NCI-H1417 (cell line): ENCODE measurements at regions not wholly inside any gene's neighbourhood (a gene's known extent, or its start where the extent isn't known, plus 50 kb on each side); places are given as distances from the start of the nearest gene placed in this dataset.
"Not testable (repeated sequence)": the region's sequence is repeated elsewhere in the genome, so short reads cannot be mapped to it uniquely, and the experiment has no call there.

Experiments
- DNase-seq, 3 experiments: peaks; one replicate each; lab custom pipeline; 2025; lab: John Stamatoyannopoulos, UW

DNA sequence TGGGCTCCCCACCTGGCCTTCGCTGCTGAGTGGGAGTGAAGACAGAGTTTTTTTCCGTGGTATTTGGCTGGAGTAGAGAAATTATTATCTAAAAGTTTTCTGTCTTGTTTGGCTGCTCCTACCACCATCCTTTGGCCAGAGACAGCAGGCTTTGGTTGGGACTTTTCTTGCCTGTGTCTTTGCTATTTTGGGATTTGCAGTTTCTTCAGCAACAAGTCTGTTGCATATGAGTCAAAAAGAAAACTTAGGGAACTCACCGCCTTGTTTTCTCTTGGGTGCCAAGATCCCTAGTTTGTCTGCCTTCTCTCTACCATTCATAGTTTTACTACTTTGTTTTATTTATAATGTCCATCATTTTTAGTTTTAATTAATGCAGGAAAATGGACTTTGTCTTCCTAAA lies 683.8 kb downstream of the DOK5 start:
- no peak for DNase-seq

DNA sequence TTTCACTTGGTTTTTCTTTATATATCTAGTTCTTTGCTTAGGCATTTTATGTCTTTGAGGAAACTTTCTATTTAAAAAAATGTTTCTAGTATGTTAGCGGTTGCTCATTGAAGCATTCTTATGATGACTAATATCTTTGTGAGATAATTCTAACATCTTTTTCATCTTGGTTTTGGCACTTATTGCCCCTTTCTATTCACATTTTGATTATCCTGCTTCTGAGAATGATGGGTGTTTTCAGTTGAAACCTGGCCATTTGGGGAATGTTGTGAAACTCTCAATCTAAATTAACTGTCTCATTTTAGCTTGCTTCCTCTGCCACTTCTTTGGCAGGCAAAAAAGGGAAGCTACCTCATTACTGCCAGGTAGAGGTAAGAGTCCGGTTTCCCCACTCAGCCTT lies 683.1 kb downstream of the DOK5 start:
- DNase-seq: no peak

DNA sequence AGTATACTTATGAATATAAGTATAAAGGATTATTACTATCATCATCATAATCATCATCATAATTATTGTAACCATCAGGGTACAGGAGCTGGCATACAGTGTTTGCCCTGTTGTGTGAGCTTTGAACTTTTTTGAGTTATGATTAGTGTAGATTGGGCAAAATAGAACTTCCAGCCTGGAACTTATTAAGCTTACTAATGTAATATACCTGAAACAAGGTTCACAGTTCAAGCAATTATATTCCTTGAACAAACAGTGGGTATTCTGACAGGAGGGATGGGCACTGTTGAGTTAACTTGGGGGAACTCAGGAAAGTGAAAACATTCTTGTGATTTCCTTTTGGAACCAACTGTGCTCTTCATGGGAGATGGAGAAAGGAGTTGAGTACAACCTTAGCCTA lies 680.0 kb downstream of the DOK5 start:
- no peak for DNase-seq

DNA sequence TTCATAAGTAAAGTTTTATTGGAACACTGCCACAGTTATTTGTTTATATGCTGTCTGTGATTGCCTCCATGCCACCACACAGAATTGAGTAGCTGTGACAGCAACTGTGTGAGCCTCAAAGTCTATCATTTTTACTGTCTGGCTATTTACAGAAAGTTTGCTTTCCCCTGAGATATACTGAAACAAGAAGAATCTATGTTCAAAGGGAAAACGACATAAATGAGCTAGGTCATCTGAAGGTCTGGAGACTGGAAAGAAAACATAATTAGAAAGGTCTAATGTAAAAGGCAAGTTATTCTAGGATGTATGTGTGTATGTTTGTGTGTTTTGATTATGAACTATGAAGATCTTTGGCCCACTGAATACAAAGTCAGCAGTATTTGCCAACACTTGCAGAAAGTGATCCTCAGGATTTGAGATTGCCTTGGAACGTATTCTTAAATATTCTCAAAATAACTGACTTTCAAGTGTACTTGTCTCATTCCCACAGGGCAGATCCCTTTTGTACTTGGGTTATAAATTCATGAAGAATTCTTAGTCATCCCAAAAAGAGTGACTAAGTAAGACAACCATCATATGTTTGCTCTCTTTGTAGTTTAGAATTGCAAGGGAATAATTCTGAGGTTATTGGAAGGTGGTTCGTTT lies 677.7 kb downstream of the DOK5 start:
- no peak for DNase-seq

DNA sequence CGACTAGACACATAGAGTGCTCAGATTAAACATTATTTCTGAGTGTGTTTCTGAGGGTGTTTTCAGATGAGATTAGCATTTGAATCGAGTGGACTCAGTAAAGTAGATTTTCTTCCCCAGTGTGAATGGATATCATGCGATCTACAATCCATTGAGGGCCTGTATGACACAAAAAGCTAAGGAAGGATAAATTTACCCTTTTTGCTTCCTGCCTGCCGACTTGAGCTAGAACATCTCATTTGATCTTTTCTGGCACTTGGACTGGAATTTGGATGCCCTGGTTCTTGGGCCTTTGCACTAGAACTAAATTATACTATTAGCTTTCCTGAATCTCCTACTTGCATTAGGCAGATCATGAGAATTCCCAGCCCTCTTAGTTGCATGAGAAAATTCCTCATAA lies 675.8 kb downstream of the DOK5 start:
- no peak for DNase-seq

DNA sequence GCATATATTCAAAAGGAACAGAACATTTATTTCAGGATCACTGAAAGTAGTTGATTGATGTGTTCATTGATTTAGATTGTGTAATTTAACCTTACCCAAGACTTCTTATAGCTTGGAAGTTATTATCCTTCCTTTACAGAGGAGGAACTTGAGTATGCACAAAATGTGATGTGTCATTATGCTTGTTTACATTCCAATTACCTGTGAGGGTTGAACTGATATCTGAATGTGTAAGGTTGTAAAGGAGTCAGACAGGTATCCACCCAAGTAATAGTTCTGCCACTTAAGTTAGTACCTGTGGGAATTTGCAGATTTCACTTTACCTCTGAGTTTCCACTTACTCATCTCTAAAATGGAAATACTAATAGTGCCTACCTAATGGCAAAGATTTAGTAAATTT lies 668.2 kb downstream of the DOK5 start:
- peak in 1 of 3 experiments; percentile 25 for DNase-seq

DNA sequence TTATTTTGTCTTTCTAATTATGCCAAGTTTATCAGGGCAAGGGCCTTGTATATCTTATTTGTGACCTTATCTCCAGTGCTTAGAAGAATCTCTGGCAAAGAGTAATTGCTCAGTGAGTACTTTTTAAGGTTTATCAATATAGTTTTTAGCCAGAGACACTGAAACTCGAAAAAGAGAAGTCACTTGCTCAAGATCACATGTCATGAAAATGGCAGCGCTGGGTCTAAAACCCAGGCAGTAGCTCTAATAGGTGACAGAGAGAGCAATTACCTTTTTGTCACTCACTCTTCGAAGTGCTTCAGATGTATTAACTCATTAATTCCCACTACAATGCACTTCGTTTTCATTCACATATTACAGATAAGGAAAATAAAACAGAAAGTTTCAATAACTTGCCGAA lies 667.5 kb downstream of the DOK5 start:
- DNase-seq: no peak

DNA sequence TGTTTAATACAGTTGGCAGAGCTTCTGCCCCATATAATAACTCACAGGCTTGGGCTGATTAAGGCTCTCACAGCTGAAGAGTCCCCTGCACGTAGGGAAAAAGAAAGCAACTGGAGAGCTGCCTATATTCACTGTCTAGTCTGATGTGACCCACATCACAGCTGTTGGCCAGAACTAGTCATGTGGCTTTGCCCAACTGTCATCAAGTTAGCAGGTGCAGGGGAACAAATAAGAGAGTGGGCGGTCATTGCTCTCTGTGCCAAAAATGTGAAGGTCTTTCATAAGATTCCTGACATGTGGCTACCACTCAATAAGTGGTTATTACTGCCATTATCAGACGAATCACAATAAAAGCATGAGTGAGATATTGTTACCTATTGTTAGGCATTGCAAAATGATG lies 665.2 kb downstream of the DOK5 start:
- peak; percentile 14 to 92 (median 62) for DNase-seq

DNA sequence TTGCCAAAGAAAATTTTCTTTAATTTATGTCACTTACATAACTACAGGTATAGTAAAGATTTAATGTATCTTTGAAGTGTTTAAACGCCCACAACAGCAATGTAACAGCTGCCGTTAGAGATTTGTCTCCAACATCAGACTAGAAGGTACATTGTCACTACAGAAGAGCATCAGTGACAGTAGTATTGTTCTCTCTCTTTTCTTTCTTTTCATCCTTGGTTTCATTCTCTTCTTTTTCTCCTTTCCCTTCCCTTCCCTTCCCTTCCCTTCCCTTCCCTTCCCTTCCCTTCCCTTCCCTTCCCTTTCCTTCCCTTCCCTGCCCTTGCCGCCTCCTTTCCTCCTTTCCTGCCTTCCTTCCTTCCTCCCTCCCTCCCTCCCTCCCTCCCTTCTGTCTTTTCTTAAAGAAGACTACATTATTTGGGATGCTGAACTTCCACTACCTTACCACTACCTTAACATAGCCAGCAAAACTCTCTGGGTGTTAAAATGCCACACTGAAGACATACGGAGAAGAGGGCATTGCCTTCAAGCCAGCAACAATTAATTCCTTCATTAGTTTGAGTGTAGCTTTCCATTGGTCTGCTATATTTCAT lies 663.9 kb downstream of the DOK5 start:
- no peak for DNase-seq

DNA sequence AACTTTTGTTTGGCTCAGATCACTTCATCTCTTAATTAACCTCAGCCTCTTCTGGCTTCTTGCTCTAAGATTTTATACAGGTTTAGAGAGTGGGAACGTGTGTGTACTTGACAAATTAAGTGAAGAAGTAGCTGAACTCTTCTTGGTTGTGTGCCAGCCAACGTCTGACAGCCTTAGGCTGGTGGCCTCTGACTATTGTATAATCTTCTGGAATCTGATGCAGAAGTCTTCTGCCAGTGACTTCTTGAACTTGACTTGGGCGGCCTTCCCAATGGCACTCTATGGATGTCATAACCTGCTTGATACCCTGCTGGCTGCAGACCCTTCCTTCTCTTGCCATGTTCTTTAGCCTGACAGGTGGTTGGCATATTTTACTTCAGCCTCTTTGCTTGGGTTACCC lies 660.5 kb downstream of the DOK5 start:
- no peak for DNase-seq

DNA sequence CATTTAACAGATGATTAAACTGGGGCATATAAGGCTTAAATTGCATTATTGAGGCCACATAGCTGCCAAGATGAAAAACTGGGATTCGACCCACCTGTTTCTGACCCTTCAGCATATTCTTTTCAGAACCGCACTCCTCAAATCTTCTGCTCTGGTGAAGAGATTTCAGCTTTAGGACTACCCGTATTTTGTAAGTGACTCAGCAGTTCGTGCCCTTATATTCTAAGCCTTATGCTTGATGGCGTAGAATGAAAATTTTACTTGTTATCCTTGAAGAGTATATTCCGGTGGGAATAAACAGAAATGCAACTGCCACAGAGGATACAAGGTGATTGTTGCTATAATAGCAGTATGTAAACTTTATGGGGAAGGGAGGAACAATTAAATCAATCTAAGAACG lies 657.1 kb downstream of the DOK5 start:
- DNase-seq: no peak

DNA sequence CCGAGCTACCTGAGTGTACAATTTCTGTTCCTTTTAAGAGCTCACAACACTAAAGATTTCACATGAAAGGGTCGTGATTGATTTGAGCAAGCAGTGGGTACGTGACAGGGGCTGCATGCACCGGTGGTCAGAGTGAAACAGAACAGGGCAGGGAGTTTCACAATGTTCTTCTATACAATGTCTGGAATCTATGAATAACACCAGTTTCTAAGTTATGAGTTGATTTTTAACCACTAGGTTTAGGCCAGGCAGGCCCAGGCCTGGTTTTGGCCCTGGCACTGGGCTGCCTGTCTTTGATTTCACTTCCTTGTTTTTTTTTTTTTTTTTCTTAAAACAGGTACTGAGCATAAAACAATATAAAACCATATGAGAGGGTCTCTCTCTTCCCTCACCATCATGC lies 642.2 kb downstream of the DOK5 start:
- not testable (repeated sequence) for DNase-seq

DNA sequence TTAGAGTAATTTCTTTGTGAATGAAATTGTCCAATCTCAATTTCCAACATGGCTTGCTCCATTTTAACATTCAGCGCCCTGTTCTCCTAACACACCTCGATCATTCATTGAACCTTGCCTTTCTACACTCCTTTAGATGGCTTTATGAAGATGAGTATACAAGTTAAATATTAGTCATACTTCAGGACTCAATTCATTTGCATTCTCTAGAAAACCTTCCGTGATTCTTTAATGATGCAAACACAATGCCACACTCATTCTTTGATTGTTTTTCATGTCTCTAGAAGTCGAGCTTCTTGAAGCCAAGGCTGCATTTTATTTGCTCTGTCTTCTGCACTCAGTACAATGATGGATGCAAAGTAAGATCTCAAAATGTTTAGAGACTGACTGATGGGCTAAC lies 641.2 kb downstream of the DOK5 start:
- DNase-seq: no peak

DNA sequence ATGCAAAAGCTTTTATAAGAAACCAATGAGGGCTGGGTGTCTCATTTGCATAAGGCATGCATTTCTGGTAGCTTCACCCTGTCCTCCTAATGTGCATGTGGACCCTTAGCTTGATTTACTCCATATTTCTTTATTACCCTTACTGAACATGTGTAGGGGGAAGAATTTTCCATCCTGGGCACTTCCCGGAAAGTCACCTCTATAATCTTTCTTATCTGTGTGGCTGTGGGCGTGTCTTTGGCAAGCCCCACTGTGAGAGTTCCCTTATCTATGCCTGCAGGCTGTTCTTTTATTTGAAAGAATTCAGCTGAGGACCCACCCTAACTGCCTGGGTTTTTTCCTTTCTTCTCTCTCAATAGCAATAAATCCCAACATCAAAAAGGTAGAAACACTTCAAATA lies 627.8 kb downstream of the DOK5 start:
- no peak for DNase-seq

DNA sequence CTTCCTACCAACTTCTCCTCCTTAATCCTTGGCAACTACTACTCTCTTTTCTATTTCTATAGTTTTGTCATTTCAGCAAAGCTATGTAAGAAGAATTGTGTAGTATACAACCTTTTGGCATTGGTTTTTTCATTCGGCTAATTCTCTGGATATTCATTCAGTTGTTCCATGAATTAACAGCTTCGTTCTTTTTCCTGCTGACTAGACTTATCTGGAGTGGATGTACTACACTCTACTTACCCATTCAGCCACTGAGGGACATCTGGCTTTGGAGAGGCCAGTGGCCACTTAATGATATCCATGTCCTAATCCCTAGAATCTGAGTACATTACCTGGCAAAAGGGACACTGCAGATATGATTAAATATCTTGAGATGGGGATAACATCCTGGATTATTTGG lies 623.9 kb downstream of the DOK5 start:
- DNase-seq: no peak

DNA sequence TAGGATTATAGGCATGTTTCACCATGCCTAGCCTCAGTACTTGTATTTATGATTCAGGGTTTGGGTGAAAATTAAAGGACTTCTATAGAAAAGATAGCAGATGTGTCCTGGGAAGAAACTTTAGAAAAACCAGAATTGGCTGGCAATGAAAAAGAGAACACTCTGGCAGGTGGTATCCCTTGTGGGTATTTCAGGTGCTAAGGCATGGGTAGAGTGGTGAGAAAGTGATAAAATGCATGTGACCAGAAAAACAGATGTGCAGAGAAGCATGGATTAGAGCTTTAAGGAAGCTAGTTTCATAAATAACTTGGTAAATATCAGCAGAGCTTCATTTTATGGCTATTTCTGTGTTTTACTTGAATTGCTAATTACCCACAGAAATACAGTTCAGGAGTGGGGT lies 622.2 kb downstream of the DOK5 start:
- DNase-seq: no peak

DNA sequence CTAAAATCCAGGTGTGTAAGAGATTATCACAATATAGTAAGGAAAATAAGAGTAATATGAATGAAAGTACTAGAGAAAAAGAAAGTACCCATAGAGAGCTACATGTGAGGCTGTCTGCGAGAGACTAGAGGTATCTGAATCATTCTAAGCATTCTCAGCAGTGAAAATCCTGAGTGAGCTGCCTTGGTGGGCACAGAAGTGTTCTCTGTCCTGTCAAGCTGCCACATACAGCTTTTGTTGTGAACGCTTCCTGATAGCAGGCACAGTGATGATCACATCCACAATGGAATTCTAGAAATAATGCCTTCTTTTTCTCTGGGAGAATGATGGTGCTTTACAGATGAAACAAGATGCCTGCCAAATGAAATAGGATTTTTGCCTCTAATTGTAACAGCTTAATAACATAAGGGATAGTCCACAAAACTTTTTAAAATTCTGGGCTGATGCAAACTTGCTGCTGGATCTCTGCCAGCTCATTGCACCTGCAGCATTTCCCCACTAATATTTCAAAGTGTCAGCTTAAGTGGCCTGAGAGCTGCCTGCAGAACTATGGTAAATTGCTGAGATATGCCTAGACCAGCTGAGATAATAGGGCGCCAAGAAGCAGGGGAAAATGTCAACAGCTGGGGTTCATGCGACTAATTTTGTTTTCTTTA lies 620.5 kb downstream of the DOK5 start:
- DNase-seq: peak; percentile 57 to 93 (median 77)

DNA sequence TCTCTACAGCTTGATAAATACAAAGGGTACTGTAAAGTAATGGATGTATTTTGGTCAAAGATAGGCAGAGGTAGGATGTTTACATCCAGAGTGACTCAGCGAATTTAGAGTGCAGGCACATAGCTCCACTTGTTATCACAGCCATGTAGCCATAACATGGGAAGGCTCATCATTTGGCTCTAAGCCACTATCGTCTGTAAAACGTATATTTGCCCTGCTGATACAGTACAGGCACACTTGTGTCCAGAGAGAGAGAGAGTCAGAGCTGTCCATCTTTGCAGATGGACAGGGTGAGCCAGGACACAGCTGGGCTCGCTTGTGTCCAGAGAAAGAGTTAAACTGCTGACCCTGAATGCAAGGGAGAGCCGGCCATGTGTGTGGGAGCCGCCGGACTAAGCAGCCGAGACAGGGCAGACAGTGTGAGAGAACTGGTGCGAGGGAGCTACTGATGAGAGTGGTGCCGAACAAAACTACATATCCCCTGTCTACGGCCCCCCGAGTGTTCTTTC lies 619.0 kb downstream of the DOK5 start:
- DNase-seq: no peak

DNA sequence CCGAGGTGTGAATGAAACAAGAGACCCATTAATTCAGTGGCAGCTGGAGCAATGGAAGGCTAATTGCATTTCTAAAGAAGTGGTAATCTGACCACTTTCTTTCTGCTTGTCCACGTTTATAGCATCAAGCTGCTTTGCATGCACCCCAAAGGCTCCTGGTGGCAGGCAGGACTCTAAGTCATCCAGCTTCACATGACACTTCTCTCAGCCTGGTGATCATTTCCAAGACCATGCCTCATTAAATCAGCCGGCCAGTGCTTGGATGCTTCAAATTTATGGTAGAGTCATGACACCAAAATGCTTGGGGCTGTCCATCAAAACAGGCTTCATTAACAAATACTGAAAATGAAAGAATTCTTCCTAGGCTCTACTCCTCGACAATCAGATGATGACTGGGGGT lies 614.9 kb downstream of the DOK5 start:
- DNase-seq: peak in 1 of 3 experiments; percentile 31

DNA sequence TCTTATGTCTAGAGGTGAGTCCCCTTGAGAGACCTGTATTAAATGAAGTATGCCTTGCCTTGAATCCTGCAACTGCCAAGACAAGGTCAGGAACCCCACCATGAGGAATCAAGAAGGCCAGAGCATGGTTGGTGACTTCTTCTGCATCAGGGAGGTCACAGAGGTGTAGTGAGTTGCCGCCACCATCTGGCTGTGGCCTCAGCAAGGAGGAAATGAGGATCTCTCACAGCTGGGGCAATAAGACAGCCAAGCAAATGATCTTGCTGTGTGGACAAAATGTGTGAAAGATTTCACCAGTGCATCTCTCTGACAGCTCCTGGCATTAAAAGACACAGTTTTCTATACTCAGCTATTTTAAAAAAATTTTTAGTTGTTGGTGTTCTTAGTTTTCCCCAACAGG lies 611.0 kb downstream of the DOK5 start:
- no peak for DNase-seq

DNA sequence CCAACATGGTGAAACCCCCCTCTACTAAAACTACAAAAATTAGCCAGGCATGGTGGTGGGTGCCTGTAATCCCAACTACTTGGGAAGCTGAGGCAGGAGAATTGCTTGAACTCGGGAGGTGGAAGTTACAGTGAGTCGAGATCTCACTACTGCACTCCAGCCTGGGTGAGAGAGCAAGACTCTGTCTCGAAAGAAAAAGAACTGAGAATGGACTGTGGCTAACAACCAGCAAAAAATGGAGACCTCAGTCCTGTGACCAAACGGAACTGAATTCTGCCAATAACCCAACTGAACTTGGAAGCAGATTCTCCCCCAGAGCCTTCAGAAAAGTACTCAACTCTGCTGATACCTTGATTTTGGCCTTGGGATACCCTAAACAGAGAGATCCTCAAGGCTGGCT lies 604.5 kb downstream of the DOK5 start:
- DNase-seq: no peak

DNA sequence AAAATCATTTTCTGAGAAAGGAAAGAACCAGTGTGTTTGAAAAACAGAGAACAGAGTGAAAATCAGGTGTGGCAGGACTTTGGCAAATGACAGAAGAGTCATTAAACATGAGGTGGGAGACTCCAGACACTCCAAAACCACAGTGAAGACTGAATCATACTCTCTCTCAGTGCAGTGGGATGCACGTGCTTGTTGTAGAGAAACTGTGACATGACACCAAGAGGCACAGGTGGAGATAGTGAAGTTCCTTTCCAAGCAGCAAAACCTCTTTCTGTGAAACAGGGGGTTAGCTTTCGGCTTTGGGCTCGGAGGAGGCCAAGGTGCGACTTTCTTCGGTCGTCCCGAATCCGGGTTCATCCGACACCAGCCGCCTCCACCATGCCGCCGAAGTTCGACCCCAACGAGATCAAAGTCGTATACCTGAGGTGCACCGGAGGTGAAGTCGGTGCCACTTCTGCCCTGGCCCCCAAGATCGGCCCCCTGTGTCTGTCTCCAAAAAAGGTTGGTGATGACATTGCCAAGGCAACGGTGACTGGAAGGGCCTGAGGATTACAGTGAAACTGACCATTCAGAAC lies 599.0 kb downstream of the DOK5 start:
- DNase-seq: not testable (repeated sequence)

DNA sequence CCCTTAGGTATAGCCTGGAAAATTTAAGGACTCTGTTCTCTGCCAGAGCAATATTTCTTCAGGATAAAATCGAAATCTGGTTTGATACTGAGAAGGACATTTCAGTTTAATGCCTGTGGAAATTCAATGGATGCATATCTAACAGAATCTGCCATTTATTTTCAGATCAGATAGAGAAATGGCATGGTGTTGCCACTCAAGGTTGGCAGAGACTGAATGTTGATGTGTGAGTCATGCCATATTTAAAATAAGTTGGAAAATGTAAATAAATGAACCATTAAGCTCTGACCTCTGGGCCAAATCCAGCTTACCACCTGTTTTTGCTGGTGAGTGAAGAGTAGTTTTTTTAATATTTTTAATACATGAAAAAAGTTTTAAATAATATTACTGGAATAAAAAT lies 594.6 kb downstream of the DOK5 start:
- no peak for DNase-seq
